ENCODE measurements at regions not wholly inside any gene's neighbourhood (a gene's known extent, or its start where the extent isn't known, plus 50 kb on each side); places are given as distances from the start of the nearest gene placed in this dataset.

DNA sequence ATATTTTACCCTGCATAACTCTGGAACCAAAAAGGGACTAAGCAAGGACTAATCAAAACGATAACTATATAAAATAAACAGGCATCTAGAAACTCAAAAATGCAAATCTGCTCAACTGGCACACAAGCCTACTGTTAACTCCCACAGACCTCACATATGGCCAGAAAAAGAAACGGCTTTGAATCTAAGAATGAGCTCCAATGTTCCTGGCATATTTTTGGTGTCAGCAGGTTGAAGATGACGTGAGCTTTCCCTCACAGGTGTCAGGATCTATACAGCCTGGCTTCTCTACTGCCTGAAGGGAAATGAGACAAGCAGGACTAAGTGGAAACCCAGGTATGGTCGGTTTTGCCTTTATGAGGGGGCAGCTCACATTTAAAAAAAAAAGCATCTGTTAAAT lies 120.1 kb upstream of the SPATA12 start:
- Histone ChIP-seq H4K20me1 (ENCODE audit: insufficient read depth, low read length) (no peaks in the 10 kb centered on the region), H3K27ac (ENCODE audit: low read depth in 1 of 2, low read length in 2 of 2) (no peak overlapping the region), H3K27me3 (ENCODE audit: control insufficient read depth in 2 of 2, insufficient read depth in 2 of 2, low read length in 2 of 2) (no peaks in the 10 kb centered on the region), H3K4me1 (ENCODE audit: control insufficient read depth in 1 of 2, insufficient read depth in 2 of 2, low read length in 2 of 2) (no peaks in the 10 kb centered on the region), H3K4me2 (replicated peaks; ENCODE audit: extremely low read depth, low read length, poor library complexity, severe bottlenecking) (no peak overlapping the region), H3K36me3 (replicated peaks in 1 of 2; ENCODE audit: control insufficient read depth in 1 of 2, insufficient read depth in 2 of 2, low read length in 2 of 2) (no peaks in the 10 kb centered on the region), H2AFZ (ENCODE audit: insufficient read depth, low read depth, low read length, poor library complexity, severe bottlenecking) (no peak overlapping the region), H3K9ac (ENCODE audit: insufficient read depth, low read length, poor library complexity, severe bottlenecking) (no peak overlapping the region), H3K9me3 (replicated peaks in 1 of 2; ENCODE audit: control insufficient read depth in 1 of 2, insufficient read depth in 1 of 2, low read length in 2 of 2) (peaks cover 0 to 4% of the 10 kb centered on the region in 2 donors), H3K4me3 (replicated peaks in 1 of 3; ENCODE audit: low read depth in 2 of 3, low read length in 3 of 3) (no peak overlapping the region), H3K79me2 (ENCODE audit: insufficient read depth, low read length) (no peaks in the 10 kb centered on the region)
- 100% methylated on average over 3 of the region's 4 CpGs for WGBS (ENCODE audit: insufficient coverage)
- H3K36me3 Mint-ChIP-seq, result no peaks in the 10 kb centered on the region
- H3K4me3 Mint-ChIP-seq, result no peak overlapping the region
- no peak for DNase-seq
- intact Hi-C loops (cut with micrococcal nuclease), result no loop called here
- H3K9me3 Mint-ChIP-seq, result peaks cover 5 to 16% (median 8%) of the 10 kb centered on the region in 7 donors
- peaks cover 4% of the 10 kb centered on the region for H3K4me1 Mint-ChIP-seq
- peaks cover 1 to 2% (median 1%) of the 10 kb centered on the region in 3 donors for H3K27me3 Mint-ChIP-seq (ENCODE audit: low read depth in 3 of 3)
- no peak overlapping the region for H3K27ac Mint-ChIP-seq
- TF ChIP-seq CTCF (IDR thresholded peaks at IDR 0.05), result no peak

DNA sequence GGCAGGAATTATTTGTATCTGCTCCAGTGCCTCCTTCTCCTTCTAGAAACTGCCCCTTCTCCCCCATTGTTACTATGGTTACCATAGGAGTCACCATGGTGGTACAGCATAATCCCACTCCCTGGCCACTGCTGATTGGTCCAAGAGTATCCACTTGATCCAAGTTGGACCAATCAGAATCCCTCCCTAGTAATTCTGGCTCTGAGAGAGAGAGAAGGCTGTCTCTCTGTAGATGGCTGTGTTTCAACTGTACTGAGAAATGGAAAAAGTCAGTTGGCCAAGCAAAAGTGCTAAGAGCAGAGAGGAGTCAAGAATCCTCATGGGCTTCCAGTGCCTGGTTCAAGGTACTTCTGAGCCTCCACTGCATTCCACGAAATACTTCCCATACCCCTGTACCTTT lies 120.6 kb upstream of the SPATA12 start:
- H3K27ac ChIP-seq (ENCODE audit: low read depth in 1 of 2, low read length in 2 of 2), result no peak overlapping the region
- no peaks in the 10 kb centered on the region for H3K79me2 ChIP-seq (ENCODE audit: insufficient read depth, low read length)
- peaks cover 0 to 2% of the 10 kb centered on the region in 2 donors for H3K9me3 ChIP-seq (replicated peaks in 1 of 2; ENCODE audit: control insufficient read depth in 1 of 2, insufficient read depth in 1 of 2, low read length in 2 of 2)
- no peak overlapping the region for H3K4me3 ChIP-seq (replicated peaks in 1 of 3; ENCODE audit: low read depth in 2 of 3, low read length in 3 of 3)
- 100% methylated on average over 1 of the region's 1 CpG for WGBS (ENCODE audit: insufficient coverage)
- Mint-ChIP-seq H3K27ac (no peak overlapping the region), H3K9me3 (peaks cover under 1 to 13% (median 4%) of the 10 kb centered on the region in 7 donors), H3K27me3 (ENCODE audit: low read depth in 3 of 3) (peaks cover 1 to 2% (median 1%) of the 10 kb centered on the region in 3 donors), H3K4me1 (peaks cover 4% of the 10 kb centered on the region), H3K36me3 (no peaks in the 10 kb centered on the region), H3K4me3 (peak overlapping the region in 1 of 2 donors; percentile 39)
- H2AFZ ChIP-seq (ENCODE audit: insufficient read depth, low read depth, low read length, poor library complexity, severe bottlenecking), result no peak overlapping the region
- no peaks in the 10 kb centered on the region for H4K20me1 ChIP-seq (ENCODE audit: insufficient read depth, low read length)
- no peaks in the 10 kb centered on the region for H3K4me1 ChIP-seq (ENCODE audit: control insufficient read depth in 1 of 2, insufficient read depth in 2 of 2, low read length in 2 of 2)
- DNase-seq, result no peak
- intact Hi-C loops (cut with micrococcal nuclease), result no loop called here
- H3K36me3 ChIP-seq (replicated peaks in 1 of 2; ENCODE audit: control insufficient read depth in 1 of 2, insufficient read depth in 2 of 2, low read length in 2 of 2), result no peaks in the 10 kb centered on the region
- no peak overlapping the region for H3K9ac ChIP-seq (ENCODE audit: insufficient read depth, low read length, poor library complexity, severe bottlenecking)
- H3K27me3 ChIP-seq (ENCODE audit: control insufficient read depth in 2 of 2, insufficient read depth in 2 of 2, low read length in 2 of 2), result no peaks in the 10 kb centered on the region
- no peak overlapping the region for H3K4me2 ChIP-seq (replicated peaks; ENCODE audit: extremely low read depth, low read length, poor library complexity, severe bottlenecking)
- no peak for TF ChIP-seq CTCF (IDR thresholded peaks at IDR 0.05)
